ENCODE measurements at regions not wholly inside any gene's neighbourhood (a gene's known extent, or its start where the extent isn't known, plus 50 kb on each side); places are given as distances from the start of the nearest gene placed in this dataset.

GRCh38 chr12:92650228-92650822, 52.5 kb upstream of the PLEKHG7 start:
- Mint-ChIP-seq H3K4me1 (ENCODE audit: low read depth, unreplicated experiment) (no peaks in the 10 kb centered on the region), H3K27ac (ENCODE audit: unreplicated experiment) (no peak overlapping the region), H3K9me3 (ENCODE audit: unreplicated experiment) (no peaks in the 10 kb centered on the region), H3K4me3 (ENCODE audit: unreplicated experiment) (no peak overlapping the region), H3K36me3 (ENCODE audit: unreplicated experiment) (no peaks in the 10 kb centered on the region), H3K27me3 (ENCODE audit: unreplicated experiment) (peaks cover 1% of the 10 kb centered on the region)
- TF ChIP-seq, protein P1, sequence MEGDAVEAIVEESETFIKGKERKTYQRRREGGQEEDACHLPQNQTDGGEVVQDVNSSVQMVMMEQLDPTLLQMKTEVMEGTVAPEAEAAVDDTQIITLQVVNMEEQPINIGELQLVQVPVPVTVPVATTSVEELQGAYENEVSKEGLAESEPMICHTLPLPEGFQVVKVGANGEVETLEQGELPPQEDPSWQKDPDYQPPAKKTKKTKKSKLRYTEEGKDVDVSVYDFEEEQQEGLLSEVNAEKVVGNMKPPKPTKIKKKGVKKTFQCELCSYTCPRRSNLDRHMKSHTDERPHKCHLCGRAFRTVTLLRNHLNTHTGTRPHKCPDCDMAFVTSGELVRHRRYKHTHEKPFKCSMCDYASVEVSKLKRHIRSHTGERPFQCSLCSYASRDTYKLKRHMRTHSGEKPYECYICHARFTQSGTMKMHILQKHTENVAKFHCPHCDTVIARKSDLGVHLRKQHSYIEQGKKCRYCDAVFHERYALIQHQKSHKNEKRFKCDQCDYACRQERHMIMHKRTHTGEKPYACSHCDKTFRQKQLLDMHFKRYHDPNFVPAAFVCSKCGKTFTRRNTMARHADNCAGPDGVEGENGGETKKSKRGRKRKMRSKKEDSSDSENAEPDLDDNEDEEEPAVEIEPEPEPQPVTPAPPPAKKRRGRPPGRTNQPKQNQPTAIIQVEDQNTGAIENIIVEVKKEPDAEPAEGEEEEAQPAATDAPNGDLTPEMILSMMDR (IDR thresholded peaks at IDR 0.05; ENCODE audit: partially characterized antibody, unreplicated experiment), result peak; percentile 0
- DNase-seq, result no peak

GRCh38 chr12:92649511-92650227, 53.1 kb upstream of the PLEKHG7 start:
- H3K27ac Mint-ChIP-seq (ENCODE audit: unreplicated experiment), result no peak overlapping the region
- no peaks in the 10 kb centered on the region for H3K9me3 Mint-ChIP-seq (ENCODE audit: unreplicated experiment)
- no peaks in the 10 kb centered on the region for H3K36me3 Mint-ChIP-seq (ENCODE audit: unreplicated experiment)
- peak; percentile 38 for DNase-seq
- TF ChIP-seq, protein P1 (IDR thresholded peaks at IDR 0.05; ENCODE audit: partially characterized antibody, unreplicated experiment), result peak; percentile 45
- no peak overlapping the region for H3K4me3 Mint-ChIP-seq (ENCODE audit: unreplicated experiment)
- no peaks in the 10 kb centered on the region for H3K4me1 Mint-ChIP-seq (ENCODE audit: low read depth, unreplicated experiment)
- H3K27me3 Mint-ChIP-seq (ENCODE audit: unreplicated experiment), result peaks cover 1% of the 10 kb centered on the region

- Mint-ChIP-seq H3K4me3 (ENCODE audit: unreplicated experiment) (no peak overlapping the region), H3K27ac (ENCODE audit: unreplicated experiment) (no peak overlapping the region), H3K4me1 (ENCODE audit: low read depth, unreplicated experiment) (no peaks in the 10 kb centered on the region), H3K36me3 (ENCODE audit: unreplicated experiment) (no peaks in the 10 kb centered on the region), H3K27me3 (ENCODE audit: unreplicated experiment) (no peaks in the 10 kb centered on the region), H3K9me3 (ENCODE audit: unreplicated experiment) (no peaks in the 10 kb centered on the region)
- TF ChIP-seq, protein P1 (IDR thresholded peaks at IDR 0.05; ENCODE audit: partially characterized antibody, unreplicated experiment), result no peak
- no peak for DNase-seq
These were observed 54.4 kb upstream of the PLEKHG7 start for GRCh38 chr12:92648242-92649031.

- Mint-ChIP-seq H3K4me3 (ENCODE audit: unreplicated experiment) (no peak overlapping the region), H3K36me3 (ENCODE audit: unreplicated experiment) (peaks cover 4% of the 10 kb centered on the region), H3K4me1 (ENCODE audit: low read depth, unreplicated experiment) (no peaks in the 10 kb centered on the region), H3K27me3 (ENCODE audit: unreplicated experiment) (no peaks in the 10 kb centered on the region), H3K9me3 (ENCODE audit: unreplicated experiment) (no peaks in the 10 kb centered on the region), H3K27ac (ENCODE audit: unreplicated experiment) (no peak overlapping the region)
- TF ChIP-seq, protein P1 (IDR thresholded peaks at IDR 0.05; ENCODE audit: partially characterized antibody, unreplicated experiment), result no peak
- DNase-seq, result no peak
These were observed 61.5 kb upstream of the PLEKHG7 start for GRCh38 chr12:92641291-92641690.
